WERI-Rb-1 (cell line): ENCODE measurements at regions not wholly inside any gene's neighbourhood (a gene's known extent, or its start where the extent isn't known, plus 50 kb on each side); places are given as distances from the start of the nearest gene placed in this dataset.

Experiments
- DNase-seq: peaks from one replicate; pipeline ENCODE4 v3.0.0-alpha.2; 2020
- H3K27ac ChIP-seq: fragments of 250-450 bp; sonication (Bioruptor Pico); 2 replicates; pipeline ENCODE4 v1.5.1; 2020; ENCODE audit warnings: mild to moderate bottlenecking, moderate library complexity
- H3K27me3 ChIP-seq: fragments of 250-450 bp; sonication (Bioruptor Pico); 2 replicates; pipeline ENCODE4 v1.5.1; 2021; ENCODE audit warnings: mild to moderate bottlenecking, low read depth, moderate library complexity; ENCODE audit not compliant: insufficient read depth, severe bottlenecking
- H3K36me3 ChIP-seq: fragments of 250-450 bp; sonication (Bioruptor Pico); 2 replicates; pipeline ENCODE4 v1.5.1; 2020; ENCODE audit warnings: mild to moderate bottlenecking, moderate library complexity
- H3K4me3 ChIP-seq: 2 replicates; pipeline ENCODE4 v1.5.1; 2011; ENCODE audit warnings: low read depth, mild to moderate bottlenecking, control low read depth, low read length
- H3K9me3 ChIP-seq: fragments of 250-450 bp; sonication (Bioruptor Pico); 2 replicates; pipeline ENCODE4 v1.5.1; 2021; ENCODE audit warnings: mild to moderate bottlenecking, moderate library complexity; ENCODE audit not compliant: severe bottlenecking
- TF ChIP-seq, protein P1 (sequence below): IDR thresholded peaks from 2 replicates; pipeline ENCODE4 v1.5.1; 2011; ENCODE audit warnings: low read depth, mild to moderate bottlenecking, control low read depth, inconsistent platforms, low read length

DNA sequence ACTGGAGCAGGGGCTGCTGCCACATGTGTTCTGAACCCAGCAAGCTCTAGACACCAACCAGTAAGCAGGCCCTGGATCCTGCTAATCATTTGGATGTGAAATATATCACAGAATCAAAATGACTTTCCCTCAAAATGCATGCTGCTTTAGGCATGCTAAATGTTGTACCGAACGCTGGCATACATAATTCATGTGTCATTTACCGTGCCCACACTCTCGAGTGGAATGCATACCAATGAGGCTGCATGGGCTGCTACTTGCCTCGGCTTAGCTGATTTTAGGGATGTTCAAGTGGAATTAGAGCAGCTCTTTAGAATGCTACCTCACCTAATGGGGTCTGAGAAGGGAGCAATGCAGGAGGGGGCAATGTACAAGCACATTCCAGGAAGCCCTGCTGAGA lies 509.6 kb upstream of the RAB6C start:
- no peak for DNase-seq
- TF ChIP-seq, protein P1, sequence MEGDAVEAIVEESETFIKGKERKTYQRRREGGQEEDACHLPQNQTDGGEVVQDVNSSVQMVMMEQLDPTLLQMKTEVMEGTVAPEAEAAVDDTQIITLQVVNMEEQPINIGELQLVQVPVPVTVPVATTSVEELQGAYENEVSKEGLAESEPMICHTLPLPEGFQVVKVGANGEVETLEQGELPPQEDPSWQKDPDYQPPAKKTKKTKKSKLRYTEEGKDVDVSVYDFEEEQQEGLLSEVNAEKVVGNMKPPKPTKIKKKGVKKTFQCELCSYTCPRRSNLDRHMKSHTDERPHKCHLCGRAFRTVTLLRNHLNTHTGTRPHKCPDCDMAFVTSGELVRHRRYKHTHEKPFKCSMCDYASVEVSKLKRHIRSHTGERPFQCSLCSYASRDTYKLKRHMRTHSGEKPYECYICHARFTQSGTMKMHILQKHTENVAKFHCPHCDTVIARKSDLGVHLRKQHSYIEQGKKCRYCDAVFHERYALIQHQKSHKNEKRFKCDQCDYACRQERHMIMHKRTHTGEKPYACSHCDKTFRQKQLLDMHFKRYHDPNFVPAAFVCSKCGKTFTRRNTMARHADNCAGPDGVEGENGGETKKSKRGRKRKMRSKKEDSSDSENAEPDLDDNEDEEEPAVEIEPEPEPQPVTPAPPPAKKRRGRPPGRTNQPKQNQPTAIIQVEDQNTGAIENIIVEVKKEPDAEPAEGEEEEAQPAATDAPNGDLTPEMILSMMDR = no peak
- Histone ChIP-seq H3K9me3 (no peaks in the 10 kb centered on the region), H3K4me3 (no peak overlapping the region), H3K36me3 (no peaks in the 10 kb centered on the region), H3K27ac (no peak overlapping the region), H3K27me3 (no peaks in the 10 kb centered on the region)

DNA sequence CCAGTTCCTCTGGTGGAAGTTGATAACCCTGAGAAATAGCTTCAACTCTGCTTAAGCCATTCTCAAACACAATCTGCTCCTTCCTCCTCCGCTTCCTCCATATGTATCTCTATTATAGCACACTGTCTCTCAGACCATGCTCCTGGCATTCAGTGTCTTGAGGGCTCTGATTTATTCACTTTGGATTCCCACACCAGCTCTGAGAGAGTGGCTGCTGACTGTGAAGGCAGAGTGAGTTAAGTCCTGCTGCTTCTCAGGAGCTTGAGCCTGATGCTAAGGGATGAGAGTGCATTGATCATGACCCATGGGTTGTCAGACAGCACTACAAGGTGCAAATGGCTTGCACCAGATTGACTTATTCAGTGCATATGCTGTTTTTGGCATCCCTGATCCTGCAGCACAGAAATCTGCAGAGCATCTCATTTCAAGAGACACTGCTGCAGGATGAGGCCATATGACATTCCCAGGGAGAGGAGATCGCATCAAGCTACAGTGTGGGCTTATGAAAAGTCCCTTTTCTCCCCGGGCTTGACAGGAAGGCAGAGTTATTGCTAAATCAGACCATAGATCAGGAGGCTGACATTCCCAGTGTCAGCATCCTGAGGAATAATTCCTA lies 500.5 kb upstream of the RAB6C start:
- Histone ChIP-seq H3K9me3 (no peaks in the 10 kb centered on the region), H3K36me3 (no peaks in the 10 kb centered on the region), H3K4me3 (no peak overlapping the region), H3K27me3 (peaks cover 11% of the 10 kb centered on the region), H3K27ac (no peak overlapping the region)
- DNase-seq = no peak
- TF ChIP-seq, protein P1 = no peak

DNA sequence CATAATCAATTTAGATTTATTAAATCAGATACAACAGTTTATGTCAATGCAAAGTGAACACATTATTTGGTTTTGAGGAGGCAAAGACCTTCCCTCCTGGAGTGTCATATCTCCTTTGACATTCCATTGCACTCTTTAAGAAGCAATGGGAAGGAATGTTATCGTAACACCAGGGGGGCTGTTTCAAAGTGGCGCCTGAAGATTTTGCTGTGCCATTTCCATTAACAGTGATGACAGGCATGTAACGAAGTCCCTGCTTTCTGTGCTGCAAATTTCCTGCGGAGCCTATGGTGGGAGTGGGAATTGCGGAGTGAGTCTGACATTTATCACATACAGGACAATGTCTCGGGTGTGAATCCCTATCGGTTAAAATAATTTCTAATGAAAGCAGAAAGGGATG lies 499.6 kb upstream of the RAB6C start:
- no peaks in the 10 kb centered on the region for H3K9me3 ChIP-seq
- peaks cover 11% of the 10 kb centered on the region for H3K27me3 ChIP-seq
- TF ChIP-seq, protein P1 = no peak
- H3K4me3 ChIP-seq = no peak overlapping the region
- no peaks in the 10 kb centered on the region for H3K36me3 ChIP-seq
- no peak overlapping the region for H3K27ac ChIP-seq
- DNase-seq = no peak

DNA sequence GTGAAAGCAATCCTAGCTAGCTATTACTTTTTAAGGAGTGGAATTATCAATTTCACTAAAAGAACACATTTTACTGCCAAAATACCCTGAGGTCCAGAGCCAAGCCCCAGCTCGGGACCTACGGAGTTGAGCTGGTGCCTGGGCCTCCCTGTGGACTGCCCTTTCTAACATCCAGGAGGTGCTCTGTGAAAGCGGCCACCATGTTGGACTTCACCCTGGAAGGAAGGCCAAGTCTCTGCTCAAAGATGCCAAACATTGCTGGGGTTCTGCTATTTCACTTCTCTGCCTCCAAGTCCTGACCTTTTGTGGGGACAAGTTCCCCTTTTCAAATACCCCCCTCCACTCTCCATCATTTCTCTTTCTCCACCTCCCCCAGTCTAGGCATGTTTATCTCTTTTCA lies 498.7 kb upstream of the RAB6C start:
- no peak overlapping the region for H3K4me3 ChIP-seq
- no peaks in the 10 kb centered on the region for H3K36me3 ChIP-seq
- DNase-seq = no peak
- H3K27me3 ChIP-seq = peaks cover 11% of the 10 kb centered on the region
- H3K27ac ChIP-seq = no peak overlapping the region
- TF ChIP-seq, protein P1 = no peak
- no peaks in the 10 kb centered on the region for H3K9me3 ChIP-seq

DNA sequence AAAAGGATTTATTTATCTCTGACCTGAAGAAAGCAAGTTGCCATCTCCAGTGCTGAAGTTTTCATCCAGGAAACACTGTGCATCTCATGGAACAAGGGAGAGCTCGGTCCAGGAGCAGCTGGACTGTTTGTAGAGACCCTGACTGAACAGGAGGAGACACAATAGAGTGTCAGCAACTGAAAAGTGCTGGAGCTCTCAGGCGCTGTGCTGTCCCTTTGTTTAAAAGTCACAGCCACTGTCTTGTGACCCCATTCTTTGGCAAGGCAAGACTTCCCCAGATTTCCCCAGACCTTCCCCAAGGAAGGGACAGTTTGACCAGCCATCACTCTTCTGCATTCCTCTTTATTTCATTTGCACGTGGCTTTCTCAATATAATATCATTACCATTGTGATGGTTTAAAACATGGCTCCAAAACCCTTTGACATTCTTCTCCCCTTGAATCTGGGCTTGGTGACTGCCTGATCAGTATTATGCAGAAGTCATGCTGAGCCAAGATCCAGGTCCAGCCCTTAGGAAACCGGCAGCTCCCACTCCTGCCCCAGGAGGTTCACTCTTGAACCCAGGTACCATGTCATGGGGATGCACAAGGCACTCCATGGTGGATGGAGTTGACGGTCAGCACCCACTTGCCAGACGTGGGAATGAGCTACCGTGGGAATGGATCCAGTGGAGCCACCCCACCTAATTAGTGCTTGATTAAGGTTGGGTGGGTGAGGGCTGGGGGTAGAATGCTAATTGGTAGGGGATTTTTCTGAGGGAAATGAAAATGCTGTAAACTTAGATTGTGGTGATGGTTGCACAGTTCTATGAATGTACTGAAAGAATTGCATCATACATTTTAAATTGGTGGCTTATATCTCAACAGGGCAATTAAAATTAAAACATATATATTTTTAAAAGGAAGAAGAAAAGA lies 497.9 kb upstream of the RAB6C start:
- H3K4me3 ChIP-seq = no peak overlapping the region
- H3K9me3 ChIP-seq = no peaks in the 10 kb centered on the region
- no peak overlapping the region for H3K27ac ChIP-seq
- no peak for DNase-seq
- TF ChIP-seq, protein P1 = no peak
- H3K36me3 ChIP-seq = no peaks in the 10 kb centered on the region
- H3K27me3 ChIP-seq = peaks cover 11% of the 10 kb centered on the region
